NT2/D1 (cell line): ENCODE measurements at regions not wholly inside any gene's neighbourhood (a gene's known extent, or its start where the extent isn't known, plus 50 kb on each side); places are given as distances from the start of the nearest gene placed in this dataset.
"Not testable (repeated sequence)": the region's sequence is repeated elsewhere in the genome, so short reads cannot be mapped to it uniquely, and the experiment has no call there.

Experiments
- DNase-seq: peaks from one replicate; pipeline ENCODE4 v3.0.0-alpha.2; 2011; ENCODE audit warnings: low read depth, low spot score
- H3K27me3 ChIP-seq: 2 replicates; pipeline ENCODE4 v1.6.0; 2011; ENCODE audit warnings: mild to moderate bottlenecking; ENCODE audit not compliant: insufficient read length, insufficient read depth
- H3K36me3 ChIP-seq: 2 replicates; pipeline ENCODE4 v1.6.1; 2011; ENCODE audit warnings: mild to moderate bottlenecking, low read length, mixed read lengths; ENCODE audit not compliant: insufficient read depth, insufficient read length
- H3K4me1 ChIP-seq: 2 replicates; pipeline ENCODE4 v1.5.1; 2011; ENCODE audit not compliant: insufficient read depth, insufficient read length
- H3K4me3 ChIP-seq: 2 replicates; pipeline ENCODE4 v1.5.1; 2011; ENCODE audit warnings: low read depth; ENCODE audit not compliant: insufficient read length
- H3K9ac ChIP-seq: 2 replicates; pipeline ENCODE4 v1.6.0; 2011; ENCODE audit warnings: low read depth; ENCODE audit not compliant: insufficient read length
- H3K9me3 ChIP-seq: 2 replicates; pipeline ENCODE4 v1.5.1; 2011; ENCODE audit warnings: mild to moderate bottlenecking, low read length; ENCODE audit not compliant: insufficient read depth
- SUZ12 ChIP-seq: IDR thresholded peaks from 2 replicates; pipeline ENCODE4 v1.6.1; 2011; ENCODE audit not compliant: insufficient read length, insufficient read depth; ENCODE audit errors: extremely low read depth
- YY1 ChIP-seq: IDR thresholded peaks from 2 replicates; pipeline ENCODE4 v1.6.1; 2011; ENCODE audit not compliant: insufficient read length, insufficient read depth
- ZNF274 ChIP-seq: IDR thresholded peaks from 2 replicates; pipeline ENCODE4 v1.6.1; 2011; ENCODE audit warnings: mild to moderate bottlenecking, low read depth, low read length

DNA sequence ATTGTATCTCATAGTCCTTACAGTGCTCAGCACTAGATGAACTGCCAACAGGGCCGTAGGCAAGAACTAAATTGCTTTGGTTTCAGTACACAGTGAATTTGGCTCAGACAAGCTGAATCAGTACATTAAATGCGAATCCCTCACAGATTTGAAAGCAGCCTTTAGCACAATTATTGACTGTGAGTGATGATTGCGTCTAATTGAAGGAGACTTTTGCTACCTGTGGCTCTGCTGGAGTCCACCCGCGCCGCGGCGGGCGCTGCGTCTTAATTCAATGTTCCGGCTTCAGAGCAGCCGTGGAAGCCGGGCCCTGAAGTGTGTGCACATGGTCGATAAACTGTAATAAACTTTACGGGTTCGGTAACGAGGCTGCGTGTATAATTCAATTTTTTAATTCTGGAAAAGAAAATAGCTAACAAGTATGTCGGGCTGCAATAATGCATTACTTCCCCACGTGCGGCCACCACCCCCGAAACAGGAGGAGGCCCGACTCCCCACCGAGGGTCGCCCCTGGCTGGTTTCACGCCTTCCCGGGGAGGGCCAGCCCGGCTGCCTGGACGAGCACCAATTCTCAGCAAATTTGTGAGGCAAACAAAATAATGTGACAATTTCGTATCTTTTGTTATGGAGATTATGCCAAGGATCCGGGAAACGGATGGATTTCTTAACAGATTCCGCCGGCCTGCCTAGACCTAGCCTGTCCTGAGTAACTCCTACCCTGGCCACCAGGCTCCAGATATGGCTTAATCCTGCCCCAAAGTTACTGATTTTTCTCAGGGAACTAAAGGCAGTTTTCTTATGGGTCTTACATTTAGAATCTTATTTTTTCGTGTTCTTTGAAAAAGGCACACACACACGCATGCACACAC is 269.4 kb upstream of the IRX1 start:
- H3K4me1 ChIP-seq: peaks cover 5% of the 10 kb centered on the region
- H3K9ac ChIP-seq: no peak overlapping the region
- no peak for DNase-seq
- TF ChIP-seq ZNF274: no peak
- TF ChIP-seq YY1: no peak
- no peak for TF ChIP-seq SUZ12
- no peak overlapping the region for H3K4me3 ChIP-seq
- no peaks in the 10 kb centered on the region for H3K36me3 ChIP-seq
- no peaks in the 10 kb centered on the region for H3K27me3 ChIP-seq
- peaks cover 10% of the 10 kb centered on the region; the same call in 1 of the 2 replicates for H3K9me3 ChIP-seq

DNA sequence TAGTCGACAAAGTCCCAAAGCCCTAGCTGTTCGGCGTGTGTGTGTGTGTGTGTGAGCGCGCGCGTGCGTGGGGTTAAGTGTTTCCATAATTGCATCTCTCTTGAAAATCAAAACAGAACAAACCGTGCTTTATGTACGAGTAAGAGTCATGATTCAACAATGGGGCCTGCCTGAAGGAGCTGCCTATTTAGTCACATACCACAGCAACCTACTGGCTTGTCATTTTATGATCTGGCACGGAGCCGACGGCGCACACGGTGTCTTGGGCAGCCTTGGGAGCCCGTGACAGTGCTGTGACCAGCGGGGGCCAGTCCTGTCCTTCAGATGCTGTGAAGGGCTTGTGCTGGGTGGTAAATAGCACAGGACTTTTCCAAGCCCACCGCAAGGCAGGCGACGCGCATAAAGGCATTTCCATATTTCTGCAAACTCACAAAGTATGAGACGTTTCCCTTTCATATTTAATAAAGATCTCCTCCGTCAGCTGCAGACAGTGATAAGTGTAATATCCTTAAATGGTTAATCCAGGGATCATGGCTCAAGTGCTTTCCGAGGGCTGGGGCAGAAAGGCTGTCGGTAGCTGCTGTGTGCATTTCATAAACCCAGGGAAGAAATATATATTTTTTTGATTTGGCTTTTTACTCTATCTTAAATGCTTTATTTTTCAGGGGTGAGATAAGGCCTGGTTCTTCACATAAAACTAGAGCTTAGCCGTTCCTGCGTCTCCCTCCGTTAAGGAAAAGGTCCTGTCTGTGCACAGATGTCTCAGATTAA is 270.2 kb upstream of the IRX1 start:
- no peak overlapping the region for H3K9ac ChIP-seq
- no peak overlapping the region for H3K4me3 ChIP-seq
- no peaks in the 10 kb centered on the region for H3K27me3 ChIP-seq
- H3K9me3 ChIP-seq: peaks cover 10% of the 10 kb centered on the region; the same call in 1 of the 2 replicates
- TF ChIP-seq ZNF274: no peak
- TF ChIP-seq SUZ12: no peak
- TF ChIP-seq YY1: no peak
- no peaks in the 10 kb centered on the region for H3K36me3 ChIP-seq
- peaks cover 5% of the 10 kb centered on the region for H3K4me1 ChIP-seq
- DNase-seq: no peak

- Histone ChIP-seq H3K9ac (no peak overlapping the region), H3K4me1 (peaks cover 5% of the 10 kb centered on the region), H3K36me3 (no peaks in the 10 kb centered on the region), H3K9me3 (peaks cover 10% of the 10 kb centered on the region; the same call in 1 of the 2 replicates), H3K27me3 (no peaks in the 10 kb centered on the region), H3K4me3 (no peak overlapping the region)
- no peak for DNase-seq
- TF ChIP-seq ZNF274: no peak
- TF ChIP-seq SUZ12: no peak
- no peak for TF ChIP-seq YY1
These were observed 271.1 kb upstream of the IRX1 start for GRCh38 chr5:3324421-3325101.

- H3K27me3 ChIP-seq, H3K4me3 ChIP-seq, DNase-seq, H3K9me3 ChIP-seq, H3K9ac ChIP-seq, H3K36me3 ChIP-seq, H3K4me1 ChIP-seq: not testable (repeated sequence)
These were observed 271.7 kb upstream of the IRX1 start for GRCh38 chr5:3323966-3324365.

DNA sequence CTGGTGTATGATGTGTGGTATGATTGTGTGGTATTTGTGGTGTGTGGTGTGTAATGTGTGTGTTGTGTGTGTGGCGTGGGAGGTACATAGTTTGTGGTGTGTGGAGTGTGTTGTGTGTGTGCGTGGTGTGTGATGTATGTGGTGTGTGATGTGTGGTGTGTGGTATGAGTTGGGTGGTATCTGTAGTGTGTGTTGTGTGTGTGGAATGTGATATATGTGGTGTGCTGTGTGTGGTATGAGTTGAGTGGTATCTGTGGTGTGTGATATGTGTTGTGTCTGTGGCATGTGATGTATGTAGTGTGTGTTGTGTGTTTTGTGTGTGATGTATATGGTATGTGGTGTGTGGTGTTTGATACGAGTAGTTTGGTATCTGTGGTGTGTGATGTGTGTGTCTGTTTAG is 272.5 kb upstream of the IRX1 start:
- Histone ChIP-seq H3K9me3 (0 out of 2 replicates have a peak, but pooled peaks cover under 1% of the 10 kb centered on the region), H3K36me3 (no peaks in the 10 kb centered on the region), H3K4me1 (peaks cover 5% of the 10 kb centered on the region), H3K27me3 (no peaks in the 10 kb centered on the region), H3K9ac (no peak overlapping the region), H3K4me3 (no peak overlapping the region)
- TF ChIP-seq YY1: no peak
- TF ChIP-seq SUZ12: no peak
- DNase-seq: no peak

DNA sequence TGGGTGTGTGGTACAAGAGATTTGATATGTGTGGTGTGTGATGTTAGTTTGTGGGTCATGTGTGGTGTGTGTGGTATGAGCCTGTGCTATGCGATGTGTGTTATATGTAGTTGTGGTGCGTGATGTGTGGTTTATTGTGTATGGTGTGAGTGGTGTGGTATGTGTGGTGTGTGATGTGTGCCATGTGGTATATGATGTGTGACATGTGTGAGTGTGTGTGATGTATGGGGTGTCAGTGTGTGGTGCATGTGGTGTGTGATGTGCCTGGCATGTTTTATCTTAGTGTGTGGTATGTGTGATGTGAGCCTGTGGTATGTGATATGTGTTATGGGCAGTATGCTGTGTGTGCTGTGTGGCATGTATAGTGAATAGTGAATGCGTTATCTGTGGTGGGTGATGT is 273.0 kb upstream of the IRX1 start:
- no peak overlapping the region for H3K9ac ChIP-seq
- H3K4me3 ChIP-seq: no peak overlapping the region
- no peaks in the 10 kb centered on the region for H3K27me3 ChIP-seq
- no peaks in the 10 kb centered on the region for H3K9me3 ChIP-seq
- no peaks in the 10 kb centered on the region for H3K36me3 ChIP-seq
- TF ChIP-seq ZNF274 (no peak), SUZ12 (no peak), YY1 (no peak)
- H3K4me1 ChIP-seq: peaks cover 5% of the 10 kb centered on the region
- no peak for DNase-seq

GRCh38 chr5:3321923-3322322 is 273.7 kb upstream of the IRX1 start:
- Histone ChIP-seq H3K4me3 (no peak overlapping the region), H3K36me3 (no peaks in the 10 kb centered on the region), H3K9me3 (no peaks in the 10 kb centered on the region), H3K27me3 (no peaks in the 10 kb centered on the region), H3K9ac (no peak overlapping the region), H3K4me1 (peaks cover 4% of the 10 kb centered on the region)
- no peak for TF ChIP-seq SUZ12
- no peak for TF ChIP-seq ZNF274
- no peak for DNase-seq
